ENCODE measurements at regions not wholly inside any gene's neighbourhood (a gene's known extent, or its start where the extent isn't known, plus 50 kb on each side); places are given as distances from the start of the nearest gene placed in this dataset.

DNA sequence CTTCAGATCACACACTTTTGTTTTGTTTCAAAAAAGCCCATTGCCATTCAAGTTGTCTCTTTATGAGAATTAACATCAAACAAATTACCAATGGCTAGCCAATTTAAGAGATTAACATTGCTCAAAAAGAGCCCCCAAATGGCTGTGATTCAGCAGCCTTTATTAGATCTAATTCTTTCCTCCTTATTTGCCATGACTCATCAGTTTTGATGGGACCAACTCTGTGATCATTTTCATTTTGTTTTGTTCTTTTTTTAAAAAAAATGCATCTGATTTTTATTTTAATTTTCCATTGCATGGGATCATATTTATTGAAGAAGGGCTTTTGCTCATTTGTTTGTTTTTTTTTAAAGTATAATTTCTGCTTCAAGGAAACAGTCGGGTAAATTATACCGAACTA, 161.6 kb upstream of the FRMPD4 start:
- H3K4me1 ChIP-seq (ENCODE audit: control insufficient read depth in 2 of 3, insufficient read depth in 2 of 3, low read depth in 1 of 3, low read length in 3 of 3): no peaks in the 10 kb centered on the region
- no peak overlapping the region for H3K27ac ChIP-seq (ENCODE audit: low read depth in 2 of 2, low read length in 2 of 2)
- DNase-seq: no peak
- peaks cover 2% of the 10 kb centered on the region for H3K27me3 ChIP-seq (ENCODE audit: control insufficient read depth, insufficient read depth, low read length)
- no peaks in the 10 kb centered on the region for H3K36me3 ChIP-seq (ENCODE audit: control insufficient read depth in 2 of 3, insufficient read depth in 3 of 3, low read length in 3 of 3)
- no peak overlapping the region for H3K9ac ChIP-seq (ENCODE audit: low read length in 3 of 3)
- H3K9me3 ChIP-seq (ENCODE audit: control insufficient read depth in 2 of 3, insufficient read depth in 1 of 3, low read length in 3 of 3): no peaks in the 10 kb centered on the region
- no peak for FAIRE-seq
- H3K4me3 ChIP-seq (ENCODE audit: low read length in 3 of 3): no peak overlapping the region
- TF ChIP-seq, protein P1, sequence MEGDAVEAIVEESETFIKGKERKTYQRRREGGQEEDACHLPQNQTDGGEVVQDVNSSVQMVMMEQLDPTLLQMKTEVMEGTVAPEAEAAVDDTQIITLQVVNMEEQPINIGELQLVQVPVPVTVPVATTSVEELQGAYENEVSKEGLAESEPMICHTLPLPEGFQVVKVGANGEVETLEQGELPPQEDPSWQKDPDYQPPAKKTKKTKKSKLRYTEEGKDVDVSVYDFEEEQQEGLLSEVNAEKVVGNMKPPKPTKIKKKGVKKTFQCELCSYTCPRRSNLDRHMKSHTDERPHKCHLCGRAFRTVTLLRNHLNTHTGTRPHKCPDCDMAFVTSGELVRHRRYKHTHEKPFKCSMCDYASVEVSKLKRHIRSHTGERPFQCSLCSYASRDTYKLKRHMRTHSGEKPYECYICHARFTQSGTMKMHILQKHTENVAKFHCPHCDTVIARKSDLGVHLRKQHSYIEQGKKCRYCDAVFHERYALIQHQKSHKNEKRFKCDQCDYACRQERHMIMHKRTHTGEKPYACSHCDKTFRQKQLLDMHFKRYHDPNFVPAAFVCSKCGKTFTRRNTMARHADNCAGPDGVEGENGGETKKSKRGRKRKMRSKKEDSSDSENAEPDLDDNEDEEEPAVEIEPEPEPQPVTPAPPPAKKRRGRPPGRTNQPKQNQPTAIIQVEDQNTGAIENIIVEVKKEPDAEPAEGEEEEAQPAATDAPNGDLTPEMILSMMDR (IDR thresholded peaks at IDR 0.05; ENCODE audit: borderline replicate concordance, extremely low read depth, insufficient read depth): no peak
- intact Hi-C loops (cut with DNase I): no loop called here

DNA sequence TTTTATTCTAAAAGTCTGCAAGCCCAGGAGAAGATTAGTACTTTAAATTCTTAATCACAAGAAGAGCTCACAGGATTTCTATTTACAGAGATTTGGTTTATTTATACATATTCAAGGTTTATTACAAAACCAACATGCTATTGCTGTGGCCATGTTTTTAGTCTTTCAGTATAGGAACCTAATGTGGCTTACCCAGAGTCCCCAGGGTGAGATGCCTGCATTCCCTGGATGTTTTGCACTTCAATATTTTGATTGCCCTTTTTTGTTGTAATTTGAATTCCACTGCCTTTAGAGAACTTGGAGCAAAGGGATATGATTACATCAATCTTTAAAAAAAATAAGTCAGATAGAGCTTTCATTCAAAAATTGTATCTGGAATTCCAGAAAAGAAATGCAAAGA, 146.0 kb upstream of the FRMPD4 start:
- FAIRE-seq (no peak), DNase-seq (no peak)
- H3K27ac ChIP-seq (ENCODE audit: low read depth in 2 of 2, low read length in 2 of 2): no peak overlapping the region
- no peaks in the 10 kb centered on the region for H3K9me3 ChIP-seq (ENCODE audit: control insufficient read depth in 2 of 3, insufficient read depth in 1 of 3, low read length in 3 of 3)
- no peak overlapping the region for H3K4me3 ChIP-seq (ENCODE audit: low read length in 3 of 3)
- H3K36me3 ChIP-seq (ENCODE audit: control insufficient read depth in 2 of 3, insufficient read depth in 3 of 3, low read length in 3 of 3): no peaks in the 10 kb centered on the region
- intact Hi-C loops (cut with DNase I): no loop called here
- TF ChIP-seq, protein P1 (IDR thresholded peaks at IDR 0.05; ENCODE audit: borderline replicate concordance, extremely low read depth, insufficient read depth): no peak
- no peak overlapping the region for H3K9ac ChIP-seq (ENCODE audit: low read length in 3 of 3)
- H3K27me3 ChIP-seq (ENCODE audit: control insufficient read depth, insufficient read depth, low read length): no peaks in the 10 kb centered on the region
- H3K4me1 ChIP-seq (ENCODE audit: control insufficient read depth in 2 of 3, insufficient read depth in 2 of 3, low read depth in 1 of 3, low read length in 3 of 3): no peaks in the 10 kb centered on the region

DNA sequence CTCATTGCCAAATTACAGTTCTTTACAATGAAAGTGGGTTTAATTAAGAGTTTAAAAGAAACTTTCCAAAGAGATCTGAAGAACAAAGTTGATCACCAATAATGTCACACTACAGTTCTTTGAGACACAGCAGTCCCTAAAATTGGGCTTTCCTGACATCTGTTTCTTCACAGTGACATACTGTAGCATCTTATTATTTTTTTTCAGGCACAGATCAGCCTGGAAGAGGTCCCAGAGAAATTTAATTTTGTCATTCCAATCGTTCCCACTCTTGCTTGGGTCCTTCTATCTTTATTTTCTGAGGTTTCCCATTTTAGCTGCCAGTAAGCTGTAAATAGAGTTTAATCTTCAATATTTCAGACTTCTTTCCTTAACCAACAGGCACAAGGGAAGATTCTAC, 143.1 kb upstream of the FRMPD4 start:
- H3K4me1 ChIP-seq (ENCODE audit: control insufficient read depth in 2 of 3, insufficient read depth in 2 of 3, low read depth in 1 of 3, low read length in 3 of 3): no peaks in the 10 kb centered on the region
- TF ChIP-seq, protein P1 (IDR thresholded peaks at IDR 0.05; ENCODE audit: borderline replicate concordance, extremely low read depth, insufficient read depth): no peak
- intact Hi-C loops (cut with DNase I): no loop called here
- H3K4me3 ChIP-seq (ENCODE audit: low read length in 3 of 3): no peak overlapping the region
- FAIRE-seq (no peak), DNase-seq (no peak)
- no peak overlapping the region for H3K27ac ChIP-seq (ENCODE audit: low read depth in 2 of 2, low read length in 2 of 2)
- no peaks in the 10 kb centered on the region for H3K9me3 ChIP-seq (ENCODE audit: control insufficient read depth in 2 of 3, insufficient read depth in 1 of 3, low read length in 3 of 3)
- no peak overlapping the region for H3K9ac ChIP-seq (ENCODE audit: low read length in 3 of 3)
- no peaks in the 10 kb centered on the region for H3K27me3 ChIP-seq (ENCODE audit: control insufficient read depth, insufficient read depth, low read length)
- no peaks in the 10 kb centered on the region for H3K36me3 ChIP-seq (ENCODE audit: control insufficient read depth in 2 of 3, insufficient read depth in 3 of 3, low read length in 3 of 3)

DNA sequence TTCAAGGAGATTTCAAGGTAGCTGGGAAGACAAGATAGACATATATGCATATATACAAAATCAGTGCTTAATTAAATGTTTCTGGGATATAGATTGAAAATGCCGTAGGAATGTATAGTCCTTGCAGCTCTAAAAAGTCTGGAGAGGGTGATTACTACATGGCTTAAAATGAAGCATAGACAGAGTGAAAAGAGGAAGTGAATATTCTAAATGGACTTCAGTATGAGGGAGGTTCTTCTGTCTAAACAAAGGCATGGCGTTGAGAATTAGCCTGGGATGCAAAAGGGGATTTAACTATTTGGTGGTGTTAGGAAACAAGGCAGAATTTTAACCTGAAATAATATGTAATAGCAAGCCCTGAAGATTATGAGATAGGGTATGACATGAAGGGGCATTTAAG, 141.5 kb upstream of the FRMPD4 start:
- TF ChIP-seq, protein P1 (IDR thresholded peaks at IDR 0.05; ENCODE audit: borderline replicate concordance, extremely low read depth, insufficient read depth): no peak
- no peak overlapping the region for H3K27ac ChIP-seq (ENCODE audit: low read depth in 2 of 2, low read length in 2 of 2)
- no peak overlapping the region for H3K9ac ChIP-seq (ENCODE audit: low read length in 3 of 3)
- FAIRE-seq: no peak
- no peaks in the 10 kb centered on the region for H3K4me1 ChIP-seq (ENCODE audit: control insufficient read depth in 2 of 3, insufficient read depth in 2 of 3, low read depth in 1 of 3, low read length in 3 of 3)
- no peak for DNase-seq
- no peaks in the 10 kb centered on the region for H3K36me3 ChIP-seq (ENCODE audit: control insufficient read depth in 2 of 3, insufficient read depth in 3 of 3, low read length in 3 of 3)
- no peak overlapping the region for H3K4me3 ChIP-seq (ENCODE audit: low read length in 3 of 3)
- intact Hi-C loops (cut with DNase I): no loop called here
- H3K27me3 ChIP-seq (ENCODE audit: control insufficient read depth, insufficient read depth, low read length): no peaks in the 10 kb centered on the region
- H3K9me3 ChIP-seq (ENCODE audit: control insufficient read depth in 2 of 3, insufficient read depth in 1 of 3, low read length in 3 of 3): no peaks in the 10 kb centered on the region
